ENCODE measurements at regions not wholly inside any gene's neighbourhood (a gene's known extent, or its start where the extent isn't known, plus 50 kb on each side); places are given as distances from the start of the nearest gene placed in this dataset.

- no peak overlapping the region for H3K4me3 ChIP-seq
- no peaks in the 10 kb centered on the region for H3K27me3 ChIP-seq
- no peaks in the 10 kb centered on the region for H3K9me3 ChIP-seq
- intact Hi-C loops (cut with DNase I; ENCODE audit: low total_unique reads), result no loop called here
- WGBS, 2 donors, result 88% methylated on average over 7 of the region's 7 CpGs
- no peak overlapping the region for H3K27ac ChIP-seq
- no peak for DNase-seq
- TF ChIP-seq, protein P1, sequence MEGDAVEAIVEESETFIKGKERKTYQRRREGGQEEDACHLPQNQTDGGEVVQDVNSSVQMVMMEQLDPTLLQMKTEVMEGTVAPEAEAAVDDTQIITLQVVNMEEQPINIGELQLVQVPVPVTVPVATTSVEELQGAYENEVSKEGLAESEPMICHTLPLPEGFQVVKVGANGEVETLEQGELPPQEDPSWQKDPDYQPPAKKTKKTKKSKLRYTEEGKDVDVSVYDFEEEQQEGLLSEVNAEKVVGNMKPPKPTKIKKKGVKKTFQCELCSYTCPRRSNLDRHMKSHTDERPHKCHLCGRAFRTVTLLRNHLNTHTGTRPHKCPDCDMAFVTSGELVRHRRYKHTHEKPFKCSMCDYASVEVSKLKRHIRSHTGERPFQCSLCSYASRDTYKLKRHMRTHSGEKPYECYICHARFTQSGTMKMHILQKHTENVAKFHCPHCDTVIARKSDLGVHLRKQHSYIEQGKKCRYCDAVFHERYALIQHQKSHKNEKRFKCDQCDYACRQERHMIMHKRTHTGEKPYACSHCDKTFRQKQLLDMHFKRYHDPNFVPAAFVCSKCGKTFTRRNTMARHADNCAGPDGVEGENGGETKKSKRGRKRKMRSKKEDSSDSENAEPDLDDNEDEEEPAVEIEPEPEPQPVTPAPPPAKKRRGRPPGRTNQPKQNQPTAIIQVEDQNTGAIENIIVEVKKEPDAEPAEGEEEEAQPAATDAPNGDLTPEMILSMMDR (IDR thresholded peaks at IDR 0.05), result no peak
- no peak for TF ChIP-seq POLR2A (IDR thresholded peaks at IDR 0.05)
- no peaks in the 10 kb centered on the region for H3K4me1 ChIP-seq
- no peaks in the 10 kb centered on the region for H3K36me3 ChIP-seq (ENCODE audit: low read depth, missing control alignments)
These were observed 518.9 kb upstream of the ADARB2 start for GRCh38 chr10:2256241-2256640.

DNA sequence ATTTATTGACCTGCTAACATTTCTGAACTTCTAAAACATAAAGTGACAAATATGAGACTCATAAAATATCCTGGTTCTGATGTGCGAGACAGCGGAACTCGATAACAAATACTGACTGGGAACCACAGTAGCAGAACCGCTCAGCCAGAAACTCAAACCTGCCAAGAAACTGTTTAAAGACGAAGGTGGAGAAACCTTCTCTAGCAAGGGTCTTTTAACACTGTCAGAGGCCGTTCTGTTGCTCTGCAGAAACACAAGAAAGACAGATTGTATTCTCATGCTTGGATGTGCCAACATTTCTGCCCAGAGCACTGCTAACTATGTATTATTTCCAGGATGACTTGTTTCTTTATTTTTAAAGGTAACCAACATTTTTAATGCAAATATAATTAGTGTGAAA is 514.8 kb upstream of the ADARB2 start:
- H3K27ac ChIP-seq, result no peak overlapping the region
- DNase-seq, result no peak
- no peak for TF ChIP-seq POLR2A (IDR thresholded peaks at IDR 0.05)
- TF ChIP-seq, protein P1 (IDR thresholded peaks at IDR 0.05), result no peak
- no peaks in the 10 kb centered on the region for H3K36me3 ChIP-seq (ENCODE audit: low read depth, missing control alignments)
- no peaks in the 10 kb centered on the region for H3K9me3 ChIP-seq
- H3K4me3 ChIP-seq, result no peak overlapping the region
- H3K27me3 ChIP-seq, result no peaks in the 10 kb centered on the region
- intact Hi-C loops (cut with DNase I; ENCODE audit: low total_unique reads), result no loop called here
- no peaks in the 10 kb centered on the region for H3K4me1 ChIP-seq
- WGBS, 2 donors, result 56 to 59% methylated on average over 6 of the region's 6 CpGs

DNA sequence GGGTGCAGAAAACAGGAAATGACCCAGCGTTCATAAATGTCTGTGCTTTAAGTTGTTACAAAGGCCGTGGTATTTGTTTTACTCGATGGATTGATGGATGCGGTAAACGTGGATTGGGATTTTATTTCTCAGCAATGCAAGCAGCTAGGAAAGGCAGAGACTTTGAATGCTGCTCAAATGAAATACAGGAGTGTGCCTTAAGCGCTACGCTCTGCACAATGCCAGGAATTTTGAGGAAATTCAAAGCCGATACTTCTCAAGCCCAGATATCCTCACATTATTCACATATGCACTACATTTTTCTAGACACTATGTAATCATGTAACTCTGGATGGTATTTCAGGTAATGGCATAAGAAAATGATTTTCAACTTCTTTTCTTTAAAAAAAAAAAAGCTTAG is 514.3 kb upstream of the ADARB2 start:
- intact Hi-C loops (cut with DNase I; ENCODE audit: low total_unique reads), result no loop called here

GRCh38 chr10:2246747-2247146 is 509.4 kb upstream of the ADARB2 start:
- TF ChIP-seq, protein P1 (IDR thresholded peaks at IDR 0.05), result no peak
- no peak for TF ChIP-seq POLR2A (IDR thresholded peaks at IDR 0.05)
- intact Hi-C loops (cut with DNase I; ENCODE audit: low total_unique reads), result no loop called here
- H3K4me3 ChIP-seq, result no peak overlapping the region
- H3K27me3 ChIP-seq, result no peaks in the 10 kb centered on the region
- H3K4me1 ChIP-seq, result no peaks in the 10 kb centered on the region
- DNase-seq, result no peak
- H3K36me3 ChIP-seq (ENCODE audit: low read depth, missing control alignments), result no peaks in the 10 kb centered on the region
- no peak overlapping the region for H3K27ac ChIP-seq
- H3K9me3 ChIP-seq, result no peaks in the 10 kb centered on the region
- WGBS, 2 donors, result 87 to 92% methylated on average over 5 of the region's 5 CpGs

More for the DNA sequence above, 514.3 kb upstream of the ADARB2 start:
- H3K36me3 ChIP-seq (ENCODE audit: low read depth, missing control alignments), result no peaks in the 10 kb centered on the region
- no peaks in the 10 kb centered on the region for H3K4me1 ChIP-seq
- H3K27me3 ChIP-seq, result no peaks in the 10 kb centered on the region
- WGBS, 2 donors, result 60 to 67% methylated on average over 8 of the region's 8 CpGs
- H3K27ac ChIP-seq, result no peak overlapping the region
- TF ChIP-seq POLR2A (IDR thresholded peaks at IDR 0.05), result no peak
- TF ChIP-seq, protein P1 (IDR thresholded peaks at IDR 0.05), result no peak
- H3K9me3 ChIP-seq, result no peaks in the 10 kb centered on the region
- no peak for DNase-seq
- H3K4me3 ChIP-seq, result no peak overlapping the region

- no peak for TF ChIP-seq POLR2A (IDR thresholded peaks at IDR 0.05)
- TF ChIP-seq, protein P1 (IDR thresholded peaks at IDR 0.05), result no peak
- intact Hi-C loops (cut with DNase I; ENCODE audit: low total_unique reads), result no loop called here
- Histone ChIP-seq H3K27me3 (no peaks in the 10 kb centered on the region), H3K4me3 (no peak overlapping the region), H3K36me3 (ENCODE audit: low read depth, missing control alignments) (no peaks in the 10 kb centered on the region), H3K9me3 (no peaks in the 10 kb centered on the region), H3K4me1 (no peaks in the 10 kb centered on the region), H3K27ac (no peak overlapping the region)
- WGBS, 2 donors, result 88 to 93% methylated on average over 5 of the region's 5 CpGs
- no peak for DNase-seq
These were observed 508.3 kb upstream of the ADARB2 start for GRCh38 chr10:2245580-2245979.
